SU-DHL-6 (cell line): ENCODE measurements at regions not wholly inside any gene's neighbourhood (a gene's known extent, or its start where the extent isn't known, plus 50 kb on each side); places are given as distances from the start of the nearest gene placed in this dataset.

Source experiments
- CTCF ChIP-seq: fragments of 200-600 bp; sonication (generic); IDR thresholded peaks from one replicate; pipeline ENCODE4 v1.5.1; 2017; ENCODE audit warnings: antibody characterized with exemption, mild to moderate bottlenecking, low read length, moderate library complexity; ENCODE audit not compliant: insufficient read depth, poor library complexity, severe bottlenecking
- EZH2phosphoT487 ChIP-seq: fragments of 200-600 bp; sonication (generic), shearing (Covaris generic); conservative IDR thresholded peaks from 2 replicates; pipeline ENCODE4 v1.6.1; 2018; ENCODE audit warnings: mild to moderate bottlenecking, antibody characterized with exemption, low read length, moderate library complexity, mixed read lengths

GRCh38 chr2:150946831-150947230 is 314.8 kb downstream of the RBM43 start:
- TF ChIP-seq CTCF (no peak), EZH2phosphoT487 (no peak)
